HEK293 (cell line): ENCODE measurements at regions not wholly inside any gene's neighbourhood (a gene's known extent, or its start where the extent isn't known, plus 50 kb on each side); places are given as distances from the start of the nearest gene placed in this dataset.

Experiments
- CTCF ChIA-PET: fragments of 350-600 bp; formaldehyde crosslinking; extraction: SDS; loops from one replicate; lab custom pipeline; 2021; ENCODE audit warnings: antibody characterized with exemption; lab: Yijun Ruan, JAX
- POLR2A ChIA-PET: fragments of 300-600 bp; formaldehyde crosslinking; extraction: SDS; loops from one replicate; lab custom pipeline; 2020; ENCODE audit warnings: antibody characterized with exemption, inconsistent platforms; lab: Yijun Ruan, JAX
- H3K27ac ChIP-seq: fragments of 200-500 bp; sonication (Bioruptor generic); 2 replicates; pipeline ENCODE4 v1.5.1; 2014; ENCODE audit warnings: low read depth, low read length, control low read depth, inconsistent platforms; ENCODE audit errors: extremely low read depth
- H3K36me3 ChIP-seq, 2 experiments: fragments of 200-500 bp in 1 of 2; sonication (Bioruptor generic) in 1 of 2; 1 replicate in 1 of 2; 2 replicates in 1 of 2; pipeline ENCODE4 v1.5.1; 2014 to 2017; ENCODE audit warnings: inconsistent platforms in 2 of 2, low read length in 2 of 2; ENCODE audit not compliant: control insufficient read depth in 2 of 2, insufficient read depth in 1 of 2
- H3K4me1 ChIP-seq: fragments of 200-500 bp; sonication (Bioruptor generic); 2 replicates; pipeline ENCODE4 v1.5.1; 2014; ENCODE audit warnings: mild to moderate bottlenecking, low read length, inconsistent platforms; ENCODE audit not compliant: control insufficient read depth, insufficient read depth
- H3K4me3 ChIP-seq: 2 replicates; pipeline ENCODE4 v1.5.1; 2011; ENCODE audit warnings: low read depth, mild to moderate bottlenecking, control low read depth, low read length, moderate library complexity
- H3K9me3 ChIP-seq: fragments of 200-500 bp; sonication (Bioruptor generic); 2 replicates; pipeline ENCODE4 v1.5.1; 2014; ENCODE audit warnings: low read depth, low read length, inconsistent platforms; ENCODE audit not compliant: control insufficient read depth, insufficient read depth
- BCL6B ChIP-seq: fragments of 450-650 bp; formaldehyde crosslinking; IDR thresholded peaks from 2 replicates; pipeline ENCODE4 v1.5.1; 2017; ENCODE audit warnings: missing biosample characterization, missing genetic modification characterization
- EGR2 ChIP-seq: fragments of 450-650 bp; formaldehyde crosslinking; IDR thresholded peaks from 2 replicates; pipeline ENCODE4 v1.5.1; 2016; ENCODE audit warnings: low read depth, missing biosample characterization, missing genetic modification characterization
- GLI4 ChIP-seq: fragments of 450-650 bp; formaldehyde crosslinking; IDR thresholded peaks from 2 replicates; pipeline ENCODE4 v1.5.1; 2016; ENCODE audit warnings: missing biosample characterization, missing genetic modification characterization
- INSM2 ChIP-seq: fragments of 450-650 bp; formaldehyde crosslinking; IDR thresholded peaks from 2 replicates; pipeline ENCODE4 v1.5.1; 2016; ENCODE audit warnings: missing biosample characterization, missing genetic modification characterization
- KLF17 ChIP-seq: fragments of 450-650 bp; formaldehyde crosslinking; IDR thresholded peaks from 2 replicates; pipeline ENCODE4 v1.5.1; 2016; ENCODE audit warnings: missing biosample characterization, missing genetic modification characterization
- OSR2 ChIP-seq: fragments of 450-650 bp; formaldehyde crosslinking; IDR thresholded peaks from 2 replicates; pipeline ENCODE4 v1.5.1; 2016; ENCODE audit warnings: missing biosample characterization, missing genetic modification characterization
- PRDM1 ChIP-seq: fragments of 450-650 bp; formaldehyde crosslinking; IDR thresholded peaks from 2 replicates; pipeline ENCODE4; 2016; ENCODE audit warnings: missing biosample characterization, missing genetic modification characterization
- SCRT1 ChIP-seq: fragments of 450-650 bp; formaldehyde crosslinking; IDR thresholded peaks from 2 replicates; pipeline ENCODE4 v1.5.1; 2016; ENCODE audit warnings: missing biosample characterization, missing genetic modification characterization, borderline replicate concordance
- ZBTB17 ChIP-seq: fragments of 450-650 bp; formaldehyde crosslinking; IDR thresholded peaks from 2 replicates; pipeline ENCODE4 v1.5.1; 2016; ENCODE audit warnings: missing biosample characterization, missing genetic modification characterization
- ZNF121 ChIP-seq: fragments of 450-650 bp; formaldehyde crosslinking; IDR thresholded peaks from 2 replicates; pipeline ENCODE4 v1.5.1; 2016; ENCODE audit warnings: missing biosample characterization, missing genetic modification characterization
- ZNF19 ChIP-seq: fragments of 450-650 bp; formaldehyde crosslinking; IDR thresholded peaks from 2 replicates; pipeline ENCODE4; 2016; ENCODE audit warnings: missing biosample characterization, missing genetic modification characterization, low read depth
- ZNF211 ChIP-seq: fragments of 450-650 bp; formaldehyde crosslinking; IDR thresholded peaks from 2 replicates; pipeline ENCODE4 v1.5.1; 2016; ENCODE audit warnings: low read depth, missing biosample characterization, missing genetic modification characterization
- ZNF214 ChIP-seq: fragments of 450-650 bp; formaldehyde crosslinking; IDR thresholded peaks from 2 replicates; pipeline ENCODE4 v1.5.1; 2017; ENCODE audit warnings: missing biosample characterization, mild to moderate bottlenecking, missing genetic modification characterization, borderline replicate concordance
- ZNF221 ChIP-seq: fragments of 450-650 bp; formaldehyde crosslinking; IDR thresholded peaks from 2 replicates; pipeline ENCODE4 v1.5.1; 2017; ENCODE audit warnings: missing biosample characterization, missing genetic modification characterization, borderline replicate concordance
- ZNF302 ChIP-seq: fragments of 450-650 bp; formaldehyde crosslinking; IDR thresholded peaks from 2 replicates; pipeline ENCODE4 v1.5.1; 2016; ENCODE audit warnings: missing biosample characterization, missing genetic modification characterization, low read depth
- ZNF311 ChIP-seq: fragments of 450-650 bp; formaldehyde crosslinking; IDR thresholded peaks from 2 replicates; pipeline ENCODE4 v1.5.1; 2017; ENCODE audit warnings: missing biosample characterization, missing genetic modification characterization, borderline replicate concordance
- ZNF423 ChIP-seq: fragments of 450-650 bp; formaldehyde crosslinking; IDR thresholded peaks from 2 replicates; pipeline ENCODE4 v1.5.1; 2016; ENCODE audit warnings: missing biosample characterization, missing genetic modification characterization
- ZNF510 ChIP-seq: fragments of 450-650 bp; formaldehyde crosslinking; IDR thresholded peaks from 2 replicates; pipeline ENCODE4 v1.5.1; 2018; ENCODE audit warnings: mild to moderate bottlenecking, missing genetic modification characterization, missing biosample characterization; ENCODE audit not compliant: insufficient replicate concordance
- ZNF561 ChIP-seq: fragments of 450-650 bp; IDR thresholded peaks from 2 replicates; pipeline ENCODE4 v1.5.1; 2018; ENCODE audit warnings: missing biosample characterization, missing genetic modification characterization, borderline replicate concordance
- ZNF585B ChIP-seq: fragments of 450-650 bp; formaldehyde crosslinking; IDR thresholded peaks from 2 replicates; pipeline ENCODE4 v1.5.1; 2016; ENCODE audit warnings: missing biosample characterization, missing genetic modification characterization
- ZNF626 ChIP-seq: fragments of 450-650 bp; sonication (Bioruptor Pico); formaldehyde crosslinking; IDR thresholded peaks from 2 replicates; pipeline ENCODE4 v1.5.1; 2018; ENCODE audit warnings: missing biosample characterization, missing genetic modification characterization, inconsistent platforms
- ZNF645 ChIP-seq: fragments of 450-650 bp; formaldehyde crosslinking; IDR thresholded peaks from 2 replicates; pipeline ENCODE4; 2016; ENCODE audit warnings: missing biosample characterization, missing genetic modification characterization
- ZNF664 ChIP-seq: fragments of 450-650 bp; formaldehyde crosslinking; IDR thresholded peaks from 2 replicates; pipeline ENCODE4 v1.5.1; 2016; ENCODE audit warnings: missing biosample characterization, missing genetic modification characterization
- ZSCAN5A ChIP-seq: fragments of 450-650 bp; formaldehyde crosslinking; IDR thresholded peaks from 2 replicates; pipeline ENCODE4 v1.5.1; 2016; ENCODE audit warnings: missing biosample characterization, missing genetic modification characterization

- H3K4me1 ChIP-seq = no peaks in the 10 kb centered on the region
- H3K4me3 ChIP-seq = no peak overlapping the region
- ChIA-PET CTCF (no interaction called here), POLR2A (no interaction called here)
- H3K36me3 ChIP-seq = no peaks in the 10 kb centered on the region
- no peak overlapping the region for H3K27ac ChIP-seq
- H3K9me3 ChIP-seq = no peaks in the 10 kb centered on the region
- TF ChIP-seq ZNF311 (tag by site-specific recombination) (no peak), ZNF121 (tag by site-specific recombination) (no peak), EGR2 (tag by site-specific recombination) (no peak), ZNF626 (tag by site-specific recombination) (no peak), ZNF423 (tag by site-specific recombination) (no peak)
These were observed 115.2 kb upstream of the CNTNAP4 start for GRCh38 chr16:76162046-76162445.

GRCh38 chr16:76164970-76165558 lies 112.1 kb upstream of the CNTNAP4 start:
- H3K4me1 ChIP-seq = no peaks in the 10 kb centered on the region
- H3K27ac ChIP-seq = no peak overlapping the region
- H3K36me3 ChIP-seq = no peaks in the 10 kb centered on the region
- no peak overlapping the region for H3K4me3 ChIP-seq
- TF ChIP-seq ZNF585B (tag by site-specific recombination) = no peak
- TF ChIP-seq ZNF645 = no peak
- no peak for TF ChIP-seq ZNF510
- TF ChIP-seq ZNF664 (tag by site-specific recombination) = no peak
- TF ChIP-seq OSR2 (tag by site-specific recombination) = no peak
- TF ChIP-seq ZNF214 (tag by site-specific recombination) = no peak
- TF ChIP-seq SCRT1 = no peak
- no peak for TF ChIP-seq PRDM1
- TF ChIP-seq GLI4 (tag by site-specific recombination) = no peak
- no peak for TF ChIP-seq ZNF561 (tag by site-specific recombination)
- no peak for TF ChIP-seq KLF17 (tag by site-specific recombination)
- ChIA-PET CTCF (no interaction called here), POLR2A (no interaction called here)
- H3K9me3 ChIP-seq = no peaks in the 10 kb centered on the region

- Histone ChIP-seq H3K4me3 (no peak overlapping the region), H3K9me3 (no peaks in the 10 kb centered on the region), H3K4me1 (no peaks in the 10 kb centered on the region), H3K36me3 (no peaks in the 10 kb centered on the region), H3K27ac (no peak overlapping the region)
- no peak for TF ChIP-seq ZNF302 (tag by site-specific recombination)
- ChIA-PET CTCF (no interaction called here), POLR2A (no interaction called here)
These were observed 101.5 kb upstream of the CNTNAP4 start for GRCh38 chr16:76175718-76176117.

- CTCF ChIA-PET = no interaction called here
- no peak for TF ChIP-seq PRDM1
- TF ChIP-seq ZNF19 = no peak
- no peak for TF ChIP-seq ZSCAN5A (tag by site-specific recombination)
- TF ChIP-seq INSM2 = no peak
- TF ChIP-seq ZNF221 (tag by site-specific recombination) = no peak
- TF ChIP-seq ZBTB17 (tag by site-specific recombination) = no peak
- no peak for TF ChIP-seq BCL6B (tag by site-specific recombination)
- no peak for TF ChIP-seq ZNF211 (tag by site-specific recombination)
These were observed 101.0 kb upstream of the CNTNAP4 start for GRCh38 chr16:76176153-76176552.

More at GRCh38 chr16:76176153-76176552, 101.0 kb upstream of the CNTNAP4 start:
- Histone ChIP-seq H3K9me3 (no peaks in the 10 kb centered on the region), H3K4me1 (no peaks in the 10 kb centered on the region), H3K27ac (no peak overlapping the region), H3K36me3 (no peaks in the 10 kb centered on the region), H3K4me3 (no peak overlapping the region)
- POLR2A ChIA-PET = no interaction called here
